Tongue (tissue), 1 donor: ENCODE measurements at regions not wholly inside any gene's neighbourhood (a gene's known extent, or its start where the extent isn't known, plus 50 kb on each side); places are given as distances from the start of the nearest gene placed in this dataset.
A peak's percentile ranks its signal among the peaks of the same experiment; 100 is the strongest.
"Not testable (repeated sequence)": the region's sequence is repeated elsewhere in the genome, so short reads cannot be mapped to it uniquely, and the experiment has no call there.

Experiments used
- DNase-seq: peaks from one replicate; pipeline ENCODE4 v3.0.0-alpha.2; 2015

- no peak for DNase-seq
These were observed 214.9 kb downstream of the KCNRG start for GRCh38 chr13:50229960-50230661.

DNA sequence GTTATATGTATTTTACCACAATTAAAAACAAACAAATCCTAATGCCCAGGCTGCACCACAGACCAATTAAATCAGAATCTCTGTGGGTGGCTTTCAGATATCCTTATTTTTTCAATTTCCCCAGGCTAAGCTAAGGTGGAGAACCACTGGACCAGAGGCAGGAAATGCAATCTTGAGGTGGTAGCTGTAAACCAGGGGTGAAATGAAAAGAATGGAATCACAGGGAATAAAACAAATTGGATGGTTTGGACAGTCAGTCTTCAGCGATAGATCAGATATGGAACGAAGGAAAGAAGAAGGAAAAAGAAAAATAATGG is 215.4 kb downstream of the KCNRG start:
- DNase-seq, result no peak

GRCh38 chr13:50233574-50233973 is 218.3 kb downstream of the KCNRG start:
- not testable (repeated sequence) for DNase-seq

- DNase-seq, result no peak
These were observed 220.5 kb downstream of the KCNRG start for GRCh38 chr13:50235604-50236342.

DNA sequence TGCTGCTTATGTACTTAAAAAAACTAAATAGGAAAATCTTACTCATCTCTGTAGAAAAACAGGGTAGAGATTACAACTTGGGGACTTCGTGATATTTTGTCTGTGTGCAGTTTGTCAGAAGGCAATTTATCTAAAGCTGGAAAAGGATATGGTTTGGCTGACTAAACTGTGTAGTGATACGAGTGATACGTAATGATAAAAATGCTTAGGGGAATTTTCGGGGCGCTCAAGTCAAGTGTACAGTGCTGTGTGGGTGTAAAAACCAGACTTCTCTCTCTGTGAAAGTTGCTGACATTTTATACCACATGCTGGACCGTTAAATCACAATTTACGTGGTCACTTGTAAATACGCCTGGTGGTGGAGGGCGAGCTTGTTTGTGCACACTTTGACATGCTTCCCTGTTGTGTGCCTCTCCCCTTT is 221.7 kb downstream of the KCNRG start:
- peak; percentile 49 for DNase-seq

DNA sequence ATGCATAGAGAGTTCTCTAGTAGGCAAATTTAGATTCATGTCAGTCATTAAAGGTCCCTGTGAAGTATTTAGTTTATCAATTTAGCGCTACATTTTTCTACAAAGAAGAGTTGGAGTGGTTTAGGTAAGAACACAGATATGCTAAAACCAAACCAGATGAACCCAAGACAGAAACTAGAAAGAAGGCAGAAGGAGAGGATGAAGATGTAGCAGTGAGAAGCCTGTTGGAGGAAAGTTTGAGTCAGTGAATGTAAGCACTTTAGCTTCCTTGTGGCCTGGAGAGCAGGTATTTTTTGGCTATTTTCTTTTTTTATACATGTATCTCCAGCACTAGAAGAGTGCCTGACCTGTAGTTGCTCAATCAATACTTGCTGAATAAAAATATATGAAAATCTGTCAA is 223.7 kb downstream of the KCNRG start:
- no peak for DNase-seq

GRCh38 chr13:50241479-50241878 is 226.2 kb downstream of the KCNRG start:
- no peak for DNase-seq

- no peak for DNase-seq
These were observed 228.7 kb downstream of the KCNRG start for GRCh38 chr13:50243931-50244330.

DNA sequence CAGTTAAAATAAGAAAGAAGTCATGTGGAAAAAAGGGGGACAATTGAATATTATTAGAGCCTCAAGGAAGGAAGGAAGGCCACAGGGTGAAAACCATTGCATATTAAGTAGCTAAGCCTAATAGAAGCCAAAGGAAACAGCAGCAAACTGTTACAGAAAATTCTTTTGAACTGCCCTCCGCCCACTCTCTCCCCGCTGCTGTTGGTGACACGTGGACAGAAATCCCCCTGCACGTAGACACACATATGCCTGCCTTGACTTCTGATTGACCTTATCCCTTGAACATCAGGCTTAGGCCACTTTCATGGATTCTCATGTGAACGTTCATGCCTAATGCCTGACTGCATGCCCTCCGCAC is 229.1 kb downstream of the KCNRG start:
- no peak for DNase-seq

DNA sequence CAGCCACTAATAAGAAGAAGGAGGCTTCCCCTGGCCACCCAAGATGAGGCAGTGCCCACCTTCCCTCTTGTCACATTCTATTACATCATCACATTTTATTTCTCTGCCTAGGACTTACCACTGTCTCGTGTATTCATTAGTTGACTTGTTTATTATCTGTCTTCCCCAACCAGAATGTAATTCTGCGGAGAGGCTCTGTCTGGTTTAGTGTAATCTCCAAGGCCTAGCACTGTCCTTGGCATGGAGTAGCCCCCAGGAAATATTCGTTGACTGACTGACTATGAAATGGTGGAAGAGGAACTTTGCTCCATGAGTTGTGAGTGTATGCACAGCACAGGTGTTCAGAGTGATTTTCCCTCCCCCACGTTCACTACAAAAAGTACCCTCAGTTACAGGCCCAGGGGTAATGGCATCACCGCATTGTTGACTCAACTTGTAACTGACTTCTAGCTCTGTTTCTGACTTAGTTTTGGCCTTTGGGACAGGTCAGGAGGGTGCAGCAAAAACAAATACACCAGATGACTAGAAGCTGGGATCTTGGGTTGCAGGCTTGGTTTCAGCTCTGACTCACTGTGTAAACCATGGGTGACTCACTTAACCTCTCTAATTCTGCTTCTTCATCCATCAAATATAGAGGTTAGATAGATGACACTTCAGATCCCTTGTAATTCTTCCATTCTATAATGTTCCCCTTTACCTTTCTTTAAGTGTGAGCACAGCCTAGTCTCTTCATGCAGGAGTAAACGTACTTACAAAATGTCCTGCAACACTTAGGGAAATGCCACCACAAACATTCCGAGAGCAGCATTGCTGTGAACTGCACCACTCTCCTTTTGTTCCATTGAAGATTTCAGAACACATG is 229.7 kb downstream of the KCNRG start:
- no peak for DNase-seq

- no peak for DNase-seq
These were observed 232.0 kb downstream of the KCNRG start for GRCh38 chr13:50247223-50247622.

- no peak for DNase-seq
These were observed 233.4 kb downstream of the KCNRG start for GRCh38 chr13:50248516-50249143.

GRCh38 chr13:50249144-50249521 is 233.9 kb downstream of the KCNRG start:
- no peak for DNase-seq

DNA sequence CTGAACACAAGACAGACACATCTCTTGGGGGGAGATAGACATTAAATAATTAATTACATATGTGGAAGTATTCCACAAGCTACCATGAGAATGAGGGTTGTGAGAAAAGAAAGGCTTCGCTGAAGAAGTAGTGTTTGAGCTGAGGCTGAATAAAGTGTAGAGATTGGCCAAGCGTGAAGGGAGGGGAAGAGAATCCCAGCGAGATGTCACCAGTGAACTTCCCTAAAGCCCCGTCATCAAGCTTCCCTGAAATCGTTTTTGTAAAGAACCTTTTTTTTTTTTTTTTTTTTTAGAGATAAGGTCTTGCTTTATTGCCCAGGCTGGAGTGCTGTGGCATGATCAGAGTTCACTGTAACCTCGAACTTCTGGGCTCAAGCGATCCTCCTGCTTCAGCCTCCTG is 235.2 kb downstream of the KCNRG start:
- DNase-seq, result no peak

- DNase-seq, result no peak
These were observed 240.4 kb downstream of the KCNRG start for GRCh38 chr13:50255639-50256038.

DNA sequence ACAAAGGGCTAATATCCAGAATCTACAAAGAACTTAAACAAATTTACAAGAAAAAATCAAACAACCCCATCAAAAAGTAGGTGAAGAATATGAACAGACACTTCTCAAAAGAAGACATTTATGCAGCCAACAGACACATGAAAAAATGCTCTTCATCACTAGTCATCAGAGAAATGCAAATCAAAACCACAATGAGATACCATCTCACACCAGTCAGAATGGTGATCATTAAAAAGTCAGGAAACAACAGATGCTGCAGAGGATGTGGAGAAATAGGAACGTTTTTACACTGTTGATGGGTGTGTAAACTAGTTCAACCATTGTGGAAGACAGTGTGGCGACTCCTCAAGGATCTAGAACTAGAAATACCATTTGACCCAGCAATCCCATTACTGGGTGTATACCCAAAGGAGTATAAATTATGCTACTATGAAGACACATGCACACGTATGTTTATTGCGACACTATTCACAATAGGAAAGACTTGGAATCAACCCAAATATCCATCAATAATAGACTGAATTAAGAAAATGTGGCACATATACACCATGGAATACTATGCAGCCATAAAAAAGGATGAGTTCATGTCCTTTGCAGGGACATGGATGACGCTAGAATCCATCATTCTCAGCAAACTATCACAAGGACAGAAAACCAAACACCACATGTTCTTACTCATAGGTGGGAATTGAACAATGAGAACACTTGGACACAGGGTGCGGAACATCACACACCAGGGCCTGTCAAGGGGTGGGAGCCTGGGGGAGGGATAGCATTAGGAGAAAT is 241.5 kb downstream of the KCNRG start:
- not testable (repeated sequence) for DNase-seq

GRCh38 chr13:50257646-50258045 is 242.4 kb downstream of the KCNRG start:
- no peak for DNase-seq

DNA sequence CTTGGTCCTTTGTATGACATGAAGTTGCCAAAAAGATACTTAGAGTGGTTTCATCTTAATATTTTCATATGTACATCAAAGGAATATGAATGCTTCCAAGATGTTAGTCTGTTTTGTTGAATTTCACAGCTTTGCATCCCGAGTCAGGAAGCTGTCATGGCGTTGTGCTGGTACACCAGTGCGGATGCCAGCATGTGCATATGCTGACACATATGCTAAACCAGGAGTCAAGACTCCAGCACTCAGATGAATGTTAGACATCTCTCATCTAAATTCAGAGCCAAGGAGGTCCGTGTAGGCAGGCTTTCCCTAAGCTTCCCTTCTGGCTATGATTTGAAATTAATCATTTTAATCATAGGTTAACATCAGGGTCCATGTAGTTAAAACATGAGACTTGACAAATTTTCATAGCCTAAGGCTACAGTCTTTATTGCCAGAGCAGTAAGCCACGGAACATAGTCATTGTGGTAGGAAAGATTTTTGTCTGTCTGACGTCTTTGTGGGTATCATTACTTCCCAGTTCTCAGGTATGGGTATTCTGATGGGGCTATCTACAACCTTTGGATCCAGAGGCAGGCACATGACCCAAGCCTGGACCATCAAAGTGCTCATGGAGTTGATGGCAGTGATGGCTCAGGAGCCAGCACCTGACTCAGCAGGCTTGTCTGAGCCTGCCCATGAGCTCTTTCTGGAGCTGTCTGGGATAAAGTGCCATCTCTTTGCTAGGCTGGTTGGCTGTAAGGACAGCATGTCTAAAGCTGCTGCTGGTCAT is 246.1 kb downstream of the KCNRG start:
- no peak for DNase-seq

GRCh38 chr13:50267066-50267465 is 251.8 kb downstream of the KCNRG start:
- DNase-seq, result no peak

- no peak for DNase-seq
These were observed 252.7 kb downstream of the KCNRG start for GRCh38 chr13:50267917-50268316.

- DNase-seq, result no peak
These were observed 253.3 kb downstream of the KCNRG start for GRCh38 chr13:50268500-50268899.
